ENCODE measurements at regions not wholly inside any gene's neighbourhood (a gene's known extent, or its start where the extent isn't known, plus 50 kb on each side); places are given as distances from the start of the nearest gene placed in this dataset.

- no peak for TF ChIP-seq POLR2AphosphoS5 (IDR thresholded peaks at IDR 0.05; ENCODE audit: low read depth, low read length)
- TF ChIP-seq POLR2A (IDR thresholded peaks at IDR 0.05; ENCODE audit: low read depth, low read length): no peak
These were observed 149.5 kb upstream of the PELI2 start for GRCh38 chr14:55968741-55969140.
